Vagina (tissue), 2 donors: ENCODE measurements at regions not wholly inside any gene's neighbourhood (a gene's known extent, or its start where the extent isn't known, plus 50 kb on each side); places are given as distances from the start of the nearest gene placed in this dataset.
A peak's percentile ranks its signal among the peaks of the same experiment; 100 is the strongest.
"Not testable (repeated sequence)": the region's sequence is repeated elsewhere in the genome, so short reads cannot be mapped to it uniquely, and the experiment has no call there.

Experiments
- DNase-seq, 2 donors: peaks; one replicate each; pipeline ENCODE4 v3.0.0-alpha.2; 2017; ENCODE audit errors: extremely low spot score in 2 of 2
- H3K27ac ChIP-seq: fragments of 200-600 bp; sonication (generic); one replicate; pipeline ENCODE4 v1.5.1; 2019
- H3K27me3 ChIP-seq: fragments of 200-600 bp; sonication (generic); one replicate; pipeline ENCODE4 v1.5.1; 2019
- H3K36me3 ChIP-seq, 2 donors: fragments of 200-600 bp; sonication (generic); one replicate each; pipeline ENCODE4 v1.5.1; 2017 to 2019
- H3K4me1 ChIP-seq: fragments of 200-600 bp; sonication (generic); one replicate; pipeline ENCODE4 v1.5.1; 2019
- H3K4me3 ChIP-seq, 2 donors: fragments of 200-600 bp; sonication (generic); 1 replicate in 1 of 2; 2 replicates in 1 of 2; pipeline ENCODE4 v1.5.1; 2016 to 2019
- H3K9me3 ChIP-seq: fragments of 200-600 bp; sonication (generic); one replicate; pipeline ENCODE4 v1.5.1; 2019
- POLR2A ChIP-seq, 2 donors: fragments of 450-650 bp; IDR thresholded peaks; one replicate each; pipeline ENCODE4 v1.6.1; 2017; ENCODE audit warnings: antibody characterized with exemption in 2 of 2, mild to moderate bottlenecking in 2 of 2, moderate library complexity in 2 of 2
- POLR2AphosphoS5 ChIP-seq, 2 donors: sonication (generic); formaldehyde crosslinking; IDR thresholded peaks; one replicate each; pipeline ENCODE4 v1.9.0; 2017; ENCODE audit warnings: antibody characterized with exemption in 2 of 2, mild to moderate bottlenecking in 2 of 2, low read depth in 1 of 2; ENCODE audit not compliant: insufficient read depth in 1 of 2
- intact Hi-C: fragments of 100-400 bp; cut with DNase I; formaldehyde crosslinking; loops from one replicate; pipeline ENCODE4 v1.15.1; 2023
- TF ChIP-seq, protein P1 (sequence below), 3 experiments: fragments of 450-650 bp in 2 of 3; fragments of 200-600 bp in 1 of 3; sonication (generic) in 1 of 3; IDR thresholded peaks; one replicate each; pipeline ENCODE4 v1.5.1; 2017 to 2019; ENCODE audit warnings: antibody characterized with exemption in 3 of 3, mild to moderate bottlenecking in 2 of 3, moderate library complexity in 2 of 3

DNA sequence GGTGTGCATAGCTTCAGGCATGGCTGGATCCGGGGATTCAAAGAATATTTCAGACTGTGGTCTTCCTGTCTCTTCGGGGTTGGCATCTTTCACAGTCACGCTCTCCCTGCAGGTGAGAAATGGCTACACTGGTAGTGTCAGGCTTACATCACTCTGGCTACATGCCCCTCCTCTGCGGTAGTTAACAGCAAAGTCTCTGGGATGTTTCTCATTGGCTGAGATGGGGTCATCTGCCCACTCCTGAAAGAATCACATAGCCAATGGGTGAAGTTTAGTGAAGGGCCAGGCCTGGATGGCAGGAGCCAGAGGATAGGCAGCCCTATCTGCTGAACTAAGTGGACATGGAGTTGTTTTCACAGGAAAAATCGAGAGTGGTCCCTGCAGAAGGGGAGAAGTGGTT is 356.5 kb downstream of the MATN1 start:
- TF ChIP-seq POLR2AphosphoS5 (IDR thresholded peaks at IDR 0.05; ENCODE audit: insufficient read depth in 1 of 2, low read depth in 1 of 2) (no peak), POLR2A (IDR thresholded peaks at IDR 0.05) (no peak)
- TF ChIP-seq, protein P1, sequence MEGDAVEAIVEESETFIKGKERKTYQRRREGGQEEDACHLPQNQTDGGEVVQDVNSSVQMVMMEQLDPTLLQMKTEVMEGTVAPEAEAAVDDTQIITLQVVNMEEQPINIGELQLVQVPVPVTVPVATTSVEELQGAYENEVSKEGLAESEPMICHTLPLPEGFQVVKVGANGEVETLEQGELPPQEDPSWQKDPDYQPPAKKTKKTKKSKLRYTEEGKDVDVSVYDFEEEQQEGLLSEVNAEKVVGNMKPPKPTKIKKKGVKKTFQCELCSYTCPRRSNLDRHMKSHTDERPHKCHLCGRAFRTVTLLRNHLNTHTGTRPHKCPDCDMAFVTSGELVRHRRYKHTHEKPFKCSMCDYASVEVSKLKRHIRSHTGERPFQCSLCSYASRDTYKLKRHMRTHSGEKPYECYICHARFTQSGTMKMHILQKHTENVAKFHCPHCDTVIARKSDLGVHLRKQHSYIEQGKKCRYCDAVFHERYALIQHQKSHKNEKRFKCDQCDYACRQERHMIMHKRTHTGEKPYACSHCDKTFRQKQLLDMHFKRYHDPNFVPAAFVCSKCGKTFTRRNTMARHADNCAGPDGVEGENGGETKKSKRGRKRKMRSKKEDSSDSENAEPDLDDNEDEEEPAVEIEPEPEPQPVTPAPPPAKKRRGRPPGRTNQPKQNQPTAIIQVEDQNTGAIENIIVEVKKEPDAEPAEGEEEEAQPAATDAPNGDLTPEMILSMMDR (IDR thresholded peaks at IDR 0.05), result no peak
- DNase-seq, result peak in 1 of 2 donors; percentile 43
- intact Hi-C loops, result no loop called here
- H3K4me3 ChIP-seq, result no peak overlapping the region
- H3K36me3 ChIP-seq, result no peaks in the 10 kb centered on the region
- no peaks in the 10 kb centered on the region for H3K4me1 ChIP-seq
- H3K27me3 ChIP-seq, result no peaks in the 10 kb centered on the region
- H3K9me3 ChIP-seq, result no peaks in the 10 kb centered on the region
- no peak overlapping the region for H3K27ac ChIP-seq

DNA sequence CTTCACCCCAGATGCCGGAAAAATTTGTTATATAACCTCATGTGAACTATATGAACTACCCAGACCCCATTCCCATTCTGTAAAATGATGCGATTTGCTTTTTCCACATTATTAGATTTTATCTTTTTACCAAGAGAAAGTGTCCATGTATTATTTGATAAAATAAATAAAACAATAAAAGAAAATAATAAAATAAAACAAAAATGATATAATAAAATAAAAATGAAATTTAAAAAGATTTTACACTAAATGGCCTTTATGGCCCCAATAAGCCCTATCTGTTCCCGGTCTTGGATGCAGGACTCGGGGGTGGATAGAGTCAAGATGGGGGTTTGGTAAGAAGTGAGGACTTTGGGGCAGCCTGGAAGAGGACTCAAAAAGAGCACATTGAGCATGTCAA is 357.2 kb downstream of the MATN1 start:
- no peak for DNase-seq
- Histone ChIP-seq H3K4me1 (no peaks in the 10 kb centered on the region), H3K27ac (no peak overlapping the region), H3K9me3 (no peaks in the 10 kb centered on the region), H3K36me3 (no peaks in the 10 kb centered on the region), H3K27me3 (no peaks in the 10 kb centered on the region), H3K4me3 (no peak overlapping the region)
- TF ChIP-seq POLR2AphosphoS5 (IDR thresholded peaks at IDR 0.05; ENCODE audit: insufficient read depth in 1 of 2, low read depth in 1 of 2), result no peak
- no peak for TF ChIP-seq POLR2A (IDR thresholded peaks at IDR 0.05)
- TF ChIP-seq, protein P1 (IDR thresholded peaks at IDR 0.05), result no peak
- intact Hi-C loops, result no loop called here

DNA sequence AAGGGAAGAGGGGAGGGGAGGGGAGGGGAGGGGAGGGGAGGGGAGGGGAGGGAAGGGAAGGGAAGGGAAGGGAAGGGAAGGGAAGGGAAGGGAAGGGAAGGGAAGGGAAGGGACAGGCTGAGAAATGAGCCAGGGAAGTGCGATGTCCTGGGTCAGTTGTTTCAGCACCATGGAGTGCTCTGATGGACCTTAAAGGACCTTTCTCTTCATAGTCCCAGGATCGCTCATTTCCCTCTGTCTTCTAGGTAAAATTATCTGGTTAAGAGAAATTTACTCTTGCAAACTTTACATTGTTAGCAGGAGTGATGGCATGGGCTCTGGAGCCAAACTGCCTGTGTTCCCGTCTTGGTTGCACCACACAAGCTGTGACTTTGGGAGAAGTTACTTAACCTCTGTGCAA is 357.8 kb downstream of the MATN1 start:
- intact Hi-C loops, result no loop called here
- Histone ChIP-seq H3K36me3 (no peaks in the 10 kb centered on the region), H3K4me1 (no peaks in the 10 kb centered on the region), H3K27me3 (no peaks in the 10 kb centered on the region), H3K4me3 (no peak overlapping the region), H3K27ac (no peak overlapping the region), H3K9me3 (no peaks in the 10 kb centered on the region)
- TF ChIP-seq POLR2AphosphoS5 (IDR thresholded peaks at IDR 0.05; ENCODE audit: insufficient read depth in 1 of 2, low read depth in 1 of 2), result no peak
- no peak for TF ChIP-seq POLR2A (IDR thresholded peaks at IDR 0.05)
- TF ChIP-seq, protein P1 (IDR thresholded peaks at IDR 0.05), result no peak
- peak in 1 of 2 donors; percentile 16 for DNase-seq

DNA sequence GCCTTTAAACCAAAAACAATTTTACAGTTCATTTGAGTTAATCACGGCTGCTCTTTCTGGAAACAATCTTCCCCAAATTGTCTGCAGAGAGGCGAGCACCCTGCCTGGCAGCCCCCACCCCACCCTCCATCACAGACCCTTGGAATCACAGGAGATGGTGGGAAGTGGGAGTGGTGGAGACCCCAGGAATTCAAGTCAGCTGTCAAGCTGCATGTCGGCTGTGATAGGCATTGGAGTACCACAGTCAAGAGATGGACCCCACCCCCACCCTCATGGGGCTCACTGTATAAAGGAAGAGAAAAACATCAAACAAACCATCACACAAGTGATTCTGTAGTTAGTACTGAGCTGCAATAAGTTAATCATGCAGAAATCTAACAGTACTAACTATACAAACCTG is 360.4 kb downstream of the MATN1 start:
- DNase-seq, result peak in 1 of 2 donors; percentile 70
- Histone ChIP-seq H3K27me3 (no peaks in the 10 kb centered on the region), H3K4me3 (no peak overlapping the region), H3K9me3 (no peaks in the 10 kb centered on the region), H3K36me3 (no peaks in the 10 kb centered on the region), H3K27ac (no peak overlapping the region), H3K4me1 (no peaks in the 10 kb centered on the region)
- intact Hi-C loops, result no loop called here
- TF ChIP-seq POLR2AphosphoS5 (IDR thresholded peaks at IDR 0.05; ENCODE audit: insufficient read depth in 1 of 2, low read depth in 1 of 2), result no peak
- TF ChIP-seq, protein P1 (IDR thresholded peaks at IDR 0.05), result no peak
- no peak for TF ChIP-seq POLR2A (IDR thresholded peaks at IDR 0.05)

DNA sequence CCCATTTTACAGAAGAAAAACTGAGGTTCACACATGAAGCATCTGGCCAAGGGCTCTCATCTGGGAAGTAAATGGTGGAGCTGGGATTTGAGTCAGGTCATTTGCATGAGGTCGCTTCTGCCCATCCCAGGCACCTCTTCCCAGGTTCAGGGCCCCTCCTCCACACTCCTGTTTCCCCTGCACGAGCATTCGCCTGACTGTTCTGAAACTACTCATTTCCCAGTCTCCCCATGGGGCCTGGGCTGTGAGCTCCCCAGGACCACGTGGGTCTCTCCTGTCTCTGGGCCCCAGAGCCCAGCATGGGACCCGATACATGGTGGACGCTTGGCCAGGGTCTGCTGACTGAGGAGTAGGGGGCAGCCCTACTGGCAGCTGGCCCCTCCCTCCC is 360.8 kb downstream of the MATN1 start:
- Histone ChIP-seq H3K9me3 (no peaks in the 10 kb centered on the region), H3K4me3 (no peak overlapping the region), H3K4me1 (no peaks in the 10 kb centered on the region), H3K27ac (no peak overlapping the region), H3K36me3 (no peaks in the 10 kb centered on the region), H3K27me3 (no peaks in the 10 kb centered on the region)
- DNase-seq, result no peak
- TF ChIP-seq POLR2A (IDR thresholded peaks at IDR 0.05), result no peak
- TF ChIP-seq, protein P1 (IDR thresholded peaks at IDR 0.05), result no peak
- TF ChIP-seq POLR2AphosphoS5 (IDR thresholded peaks at IDR 0.05; ENCODE audit: insufficient read depth in 1 of 2, low read depth in 1 of 2), result no peak
- intact Hi-C loops, result no loop called here

DNA sequence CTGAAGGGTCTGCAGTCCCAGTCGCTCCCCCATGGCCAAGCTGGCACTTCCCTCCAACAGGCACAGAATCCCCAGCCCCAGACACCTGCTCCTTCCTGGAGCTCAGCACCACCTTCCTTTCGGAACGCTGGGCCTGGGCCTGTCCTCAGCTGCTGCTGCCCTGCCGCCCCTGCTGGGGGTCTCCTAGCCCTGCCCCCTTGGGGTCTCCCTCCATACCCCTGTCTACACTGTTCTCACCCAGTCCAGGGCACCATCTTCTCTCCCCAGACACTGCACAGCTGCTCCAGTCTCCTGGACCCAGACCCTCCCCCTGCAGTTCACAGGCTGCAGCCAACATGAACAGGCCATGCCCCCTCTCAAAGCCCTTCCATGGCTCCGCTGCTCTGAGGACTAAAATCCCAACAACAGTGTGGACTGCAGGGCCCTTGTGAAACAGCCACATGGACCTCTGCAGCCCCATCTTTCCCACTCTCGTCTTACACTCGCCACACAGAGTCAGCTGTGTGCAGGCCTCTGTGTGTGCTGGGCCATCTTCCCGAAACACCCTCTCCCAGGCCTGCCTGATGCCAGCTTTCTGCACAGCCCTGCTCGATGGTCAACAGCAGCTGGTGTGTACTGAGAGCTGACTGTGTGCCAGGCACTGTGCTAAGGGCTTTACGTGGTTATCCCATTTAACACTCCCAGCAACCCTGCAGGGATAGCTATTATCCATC is 361.3 kb downstream of the MATN1 start:
- H3K4me1 ChIP-seq, H3K4me3 ChIP-seq, H3K27ac ChIP-seq, H3K36me3 ChIP-seq, H3K9me3 ChIP-seq, H3K27me3 ChIP-seq, intact Hi-C loops: not testable (repeated sequence)
- peak in 1 of 2 donors; percentile 89 for DNase-seq
